Suprapubic skin (tissue), 3 donors: ENCODE measurements at regions not wholly inside any gene's neighbourhood (a gene's known extent, or its start where the extent isn't known, plus 50 kb on each side); places are given as distances from the start of the nearest gene placed in this dataset.
"Not testable (repeated sequence)": the region's sequence is repeated elsewhere in the genome, so short reads cannot be mapped to it uniquely, and the experiment has no call there.

Experiments used
- CTCF ChIP-seq, 2 donors: fragments of 200-600 bp in 1 of 2; fragments of 450-650 bp in 1 of 2; sonication (generic) in 1 of 2; IDR thresholded peaks; one replicate each; pipeline ENCODE4 v1.5.1; 2016 to 2019; ENCODE audit warnings: antibody characterized with exemption in 2 of 2, mild to moderate bottlenecking in 1 of 2, moderate library complexity in 1 of 2
- POLR2A ChIP-seq, 2 donors: fragments of 450-650 bp; IDR thresholded peaks; one replicate each; pipeline ENCODE4 v1.6.1; 2017; ENCODE audit warnings: antibody characterized with exemption in 2 of 2, mild to moderate bottlenecking in 2 of 2, moderate library complexity in 2 of 2

GRCh38 chr3:81829272-81829671 is 67.8 kb upstream of the GBE1 start:
- not testable (repeated sequence) for TF ChIP-seq POLR2A, CTCF (IDR thresholded peaks at IDR 0.05)
